Fibroblast of skin of scalp (primary cell): ENCODE measurements at regions not wholly inside any gene's neighbourhood (a gene's known extent, or its start where the extent isn't known, plus 50 kb on each side); places are given as distances from the start of the nearest gene placed in this dataset.

Experiments
- DNase-seq: peaks from one replicate; pipeline ENCODE4 v3.0.0-alpha.2; 2013

- no peak for DNase-seq
These were observed 775.4 kb downstream of the TYW1 start for GRCh38 chr7:67771846-67772605.

GRCh38 chr7:67773081-67773480, 776.4 kb downstream of the TYW1 start:
- no peak for DNase-seq

GRCh38 chr7:67777119-67777518, 780.5 kb downstream of the TYW1 start:
- no peak for DNase-seq

- no peak for DNase-seq
These were observed 785.2 kb downstream of the TYW1 start for GRCh38 chr7:67781841-67782240.

- no peak for DNase-seq
These were observed 789.4 kb downstream of the TYW1 start for GRCh38 chr7:67786021-67786420.

- peak; percentile 40 for DNase-seq
These were observed 792.0 kb downstream of the TYW1 start for GRCh38 chr7:67788669-67789068.

GRCh38 chr7:67791918-67792317, 795.3 kb downstream of the TYW1 start:
- DNase-seq = no peak

- DNase-seq = no peak
These were observed 797.9 kb downstream of the TYW1 start for GRCh38 chr7:67794544-67794943.

GRCh38 chr7:67803789-67804188, 807.2 kb downstream of the TYW1 start:
- DNase-seq = no peak

- no peak for DNase-seq
These were observed 809.4 kb downstream of the TYW1 start for GRCh38 chr7:67805921-67806471.

- no peak for DNase-seq
These were observed 811.2 kb downstream of the TYW1 start for GRCh38 chr7:67807826-67808225.

GRCh38 chr7:67809586-67809985, 813.0 kb downstream of the TYW1 start:
- DNase-seq = peak; percentile 8

GRCh38 chr7:67813621-67814292, 817.1 kb downstream of the TYW1 start:
- no peak for DNase-seq

GRCh38 chr7:67817481-67817880, 820.8 kb downstream of the TYW1 start:
- DNase-seq = no peak

GRCh38 chr7:67821116-67821515, 824.5 kb downstream of the TYW1 start:
- peak; percentile 33 for DNase-seq

GRCh38 chr7:67823345-67823744, 826.7 kb downstream of the TYW1 start:
- peak; percentile 53 for DNase-seq

GRCh38 chr7:67825356-67825755, 828.7 kb downstream of the TYW1 start:
- no peak for DNase-seq

- no peak for DNase-seq
These were observed 845.3 kb downstream of the TYW1 start for GRCh38 chr7:67841896-67842295.

- DNase-seq = no peak
These were observed 845.9 kb downstream of the TYW1 start for GRCh38 chr7:67842571-67842970.

GRCh38 chr7:67843001-67843565, 846.5 kb downstream of the TYW1 start:
- no peak for DNase-seq

- DNase-seq = no peak
These were observed 847.0 kb downstream of the TYW1 start for GRCh38 chr7:67843615-67844014.

- DNase-seq = no peak
These were observed 850.6 kb downstream of the TYW1 start for GRCh38 chr7:67847092-67847787.
